GM12878 (cell line): ENCODE measurements at regions not wholly inside any gene's neighbourhood (a gene's known extent, or its start where the extent isn't known, plus 50 kb on each side); places are given as distances from the start of the nearest gene placed in this dataset.
A peak's percentile ranks its signal among the peaks of the same experiment; 100 is the strongest.

Source experiments
- CEBPZ ChIP-seq: fragments of 150-350 bp; IDR thresholded peaks from 2 replicates; pipeline ENCODE4 v1.6.1; 2016; ENCODE audit warnings: low read depth, low read length
- CUX1 ChIP-seq: IDR thresholded peaks from 2 replicates; pipeline ENCODE4 v1.6.1; 2012; ENCODE audit warnings: improper control_type of control experiment, low read depth, low read length; ENCODE audit not compliant: insufficient replicate concordance
- E2F4 ChIP-seq: IDR thresholded peaks from 2 replicates; pipeline ENCODE4 v1.6.1; 2012; ENCODE audit warnings: low read depth, low read length, improper control_type of control experiment
- ELK1 ChIP-seq: IDR thresholded peaks from 2 replicates; pipeline ENCODE4 v1.6.1; 2012; ENCODE audit warnings: low read depth, low read length, improper control_type of control experiment
- HDAC2 ChIP-seq: fragments of 200-600 bp; sonication (generic); IDR thresholded peaks from 2 replicates; pipeline ENCODE4 v1.6.1; 2017
- JUND ChIP-seq: IDR thresholded peaks from 2 replicates; pipeline ENCODE4 v1.6.1; 2012; ENCODE audit warnings: low read depth, mild to moderate bottlenecking, low read length, improper control_type of control experiment, moderate library complexity
- MTA2 ChIP-seq: fragments of 450-650 bp; IDR thresholded peaks from 2 replicates; pipeline ENCODE4 v1.6.1; 2016; ENCODE audit warnings: low read depth, mild to moderate bottlenecking, moderate library complexity
- SPI1 ChIP-seq: IDR thresholded peaks from 2 replicates; pipeline ENCODE4 v1.6.1; 2011; ENCODE audit warnings: low read depth, mild to moderate bottlenecking, low read length, moderate library complexity, borderline replicate concordance; ENCODE audit not compliant: insufficient read depth
- TCF12 ChIP-seq: IDR thresholded peaks from 2 replicates; pipeline ENCODE4 v1.6.1; 2011; ENCODE audit warnings: low read depth, mild to moderate bottlenecking, low read length
- YBX1 ChIP-seq: fragments of 450-650 bp; IDR thresholded peaks from 2 replicates; pipeline ENCODE4 v1.6.1; 2016; ENCODE audit warnings: antibody characterized with exemption
- ZBTB4 ChIP-seq: fragments of 450-650 bp; formaldehyde crosslinking; IDR thresholded peaks from 2 replicates; pipeline ENCODE4 v1.4.0; 2022; ENCODE audit warnings: mild to moderate bottlenecking, moderate library complexity
- TF ChIP-seq, protein P1 (sequence below): fragments of 450-650 bp; IDR thresholded peaks from 2 replicates; pipeline ENCODE4 v1.6.1; 2018; ENCODE audit warnings: borderline replicate concordance, mild to moderate bottlenecking; ENCODE audit not compliant: partially characterized antibody

- TF ChIP-seq ZBTB4 (no peak), YBX1 (no peak), CEBPZ (no peak), TCF12 (peak; percentile 25; the same call in 1 of the 2 replicates), ELK1 (no peak), E2F4 (no peak), HDAC2 (no peak), SPI1 (no peak), MTA2 (peak; percentile 61; the same call in 1 of the 2 replicates), CUX1 (no peak), JUND (no peak)
- TF ChIP-seq, protein P1, sequence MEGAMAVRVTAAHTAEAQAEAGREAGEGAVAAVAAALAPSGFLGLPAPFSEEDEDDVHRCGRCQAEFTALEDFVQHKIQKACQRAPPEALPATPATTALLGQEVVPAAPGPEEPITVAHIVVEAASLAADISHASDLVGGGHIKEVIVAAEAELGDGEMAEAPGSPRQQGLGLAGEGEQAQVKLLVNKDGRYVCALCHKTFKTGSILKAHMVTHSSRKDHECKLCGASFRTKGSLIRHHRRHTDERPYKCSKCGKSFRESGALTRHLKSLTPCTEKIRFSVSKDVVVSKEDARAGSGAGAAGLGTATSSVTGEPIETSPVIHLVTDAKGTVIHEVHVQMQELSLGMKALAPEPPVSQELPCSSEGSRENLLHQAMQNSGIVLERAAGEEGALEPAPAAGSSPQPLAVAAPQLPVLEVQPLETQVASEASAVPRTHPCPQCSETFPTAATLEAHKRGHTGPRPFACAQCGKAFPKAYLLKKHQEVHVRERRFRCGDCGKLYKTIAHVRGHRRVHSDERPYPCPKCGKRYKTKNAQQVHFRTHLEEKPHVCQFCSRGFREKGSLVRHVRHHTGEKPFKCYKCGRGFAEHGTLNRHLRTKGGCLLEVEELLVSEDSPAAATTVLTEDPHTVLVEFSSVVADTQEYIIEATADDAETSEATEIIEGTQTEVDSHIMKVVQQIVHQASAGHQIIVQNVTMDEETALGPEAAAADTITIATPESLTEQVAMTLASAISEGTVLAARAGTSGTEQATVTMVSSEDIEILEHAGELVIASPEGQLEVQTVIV, result no peak
These were observed 101.6 kb downstream of the LBH start (continued) for GRCh38 chr2:30332791-30333453.
